Stimulated activated CD4-positive, alpha-beta T cell treated with anti-CD3 and anti-CD28 coated beads, Interleukin-2, amount 100 ng/mL, for 48 hours (primary cell): ENCODE measurements at regions not wholly inside any gene's neighbourhood (a gene's known extent, or its start where the extent isn't known, plus 50 kb on each side); places are given as distances from the start of the nearest gene placed in this dataset.

ENCODE experiments used
- DNase-seq, 2 donors: peaks; one replicate each; pipeline ENCODE4 v3.0.0-alpha.2; 2020

GRCh38 chr15:38696790-38697495 lies 132.3 kb upstream of the RASGRP1 start:
- no peak for DNase-seq

- DNase-seq = no peak
Observed at GRCh38 chr15:38698254-38698653, 133.6 kb upstream of the RASGRP1 start.

GRCh38 chr15:38699633-38700230 lies 135.1 kb upstream of the RASGRP1 start:
- DNase-seq = peak; percentile 61 to 66

- no peak for DNase-seq
Observed at GRCh38 chr15:38701149-38701548, 136.5 kb upstream of the RASGRP1 start.

- DNase-seq = no peak
Observed at GRCh38 chr15:38702178-38702912, 137.7 kb upstream of the RASGRP1 start.

GRCh38 chr15:38705436-38706219 lies 141.0 kb upstream of the RASGRP1 start:
- DNase-seq = no peak

GRCh38 chr15:38706956-38707355 lies 142.3 kb upstream of the RASGRP1 start:
- DNase-seq = no peak

- peak in 1 of 2 donors; percentile 26 for DNase-seq
Observed at GRCh38 chr15:38707802-38708671, 143.4 kb upstream of the RASGRP1 start.

- DNase-seq = no peak
Observed at GRCh38 chr15:38708672-38709180, 144.1 kb upstream of the RASGRP1 start.

GRCh38 chr15:38709196-38709595 lies 144.6 kb upstream of the RASGRP1 start:
- no peak for DNase-seq

- DNase-seq = no peak
Observed at GRCh38 chr15:38714309-38715072, 149.9 kb upstream of the RASGRP1 start.

GRCh38 chr15:38720893-38721567 lies 156.4 kb upstream of the RASGRP1 start:
- no peak for DNase-seq

- no peak for DNase-seq
Observed at GRCh38 chr15:38721568-38721945, 156.9 kb upstream of the RASGRP1 start.

GRCh38 chr15:38722236-38722635 lies 157.6 kb upstream of the RASGRP1 start:
- DNase-seq = no peak

- DNase-seq = no peak
Observed at GRCh38 chr15:38724827-38725226, 160.2 kb upstream of the RASGRP1 start.

GRCh38 chr15:38726187-38726586 lies 161.6 kb upstream of the RASGRP1 start:
- no peak for DNase-seq

GRCh38 chr15:38733331-38733730 lies 168.7 kb upstream of the RASGRP1 start:
- DNase-seq = no peak

- no peak for DNase-seq
Observed at GRCh38 chr15:38740206-38740605, 175.6 kb upstream of the RASGRP1 start.

- no peak for DNase-seq
Observed at GRCh38 chr15:38743147-38743546, 178.5 kb upstream of the RASGRP1 start.

GRCh38 chr15:38745126-38745525 lies 180.5 kb upstream of the RASGRP1 start:
- no peak for DNase-seq

GRCh38 chr15:38745626-38746025 lies 181.0 kb upstream of the RASGRP1 start:
- no peak for DNase-seq
